Glomerular visceral epithelial cell (primary cell): ENCODE measurements at regions not wholly inside any gene's neighbourhood (a gene's known extent, or its start where the extent isn't known, plus 50 kb on each side); places are given as distances from the start of the nearest gene placed in this dataset.

Experiments
- DNase-seq: peaks from one replicate; pipeline ENCODE4 v3.0.0-alpha.2; 2016; ENCODE audit errors: extremely low spot score

GRCh38 chr4:23741681-23742191 is 148.1 kb downstream of the PPARGC1A start:
- no peak for DNase-seq

- peak; percentile 85 for DNase-seq
These were observed 152.3 kb downstream of the PPARGC1A start for GRCh38 chr4:23737571-23737970.

DNA sequence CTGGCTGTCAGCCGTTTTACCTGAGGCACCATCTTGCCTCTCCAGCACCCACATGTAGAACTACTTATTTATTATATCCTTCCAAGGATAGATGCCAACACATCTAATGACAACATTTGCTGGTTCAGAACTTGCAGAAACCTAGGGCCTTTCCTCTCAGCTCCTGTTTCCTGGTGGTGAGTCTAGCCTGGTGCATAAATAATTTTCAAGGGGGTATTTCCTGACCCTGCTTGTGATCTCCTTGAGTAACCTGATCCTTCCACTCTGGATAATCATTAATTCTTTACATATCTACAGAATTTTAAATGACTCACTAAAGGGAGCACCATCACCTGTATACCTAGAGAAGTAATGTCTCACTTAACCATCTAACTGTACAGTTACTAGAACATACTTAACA is 153.4 kb downstream of the PPARGC1A start:
- peak; percentile 57 for DNase-seq

DNA sequence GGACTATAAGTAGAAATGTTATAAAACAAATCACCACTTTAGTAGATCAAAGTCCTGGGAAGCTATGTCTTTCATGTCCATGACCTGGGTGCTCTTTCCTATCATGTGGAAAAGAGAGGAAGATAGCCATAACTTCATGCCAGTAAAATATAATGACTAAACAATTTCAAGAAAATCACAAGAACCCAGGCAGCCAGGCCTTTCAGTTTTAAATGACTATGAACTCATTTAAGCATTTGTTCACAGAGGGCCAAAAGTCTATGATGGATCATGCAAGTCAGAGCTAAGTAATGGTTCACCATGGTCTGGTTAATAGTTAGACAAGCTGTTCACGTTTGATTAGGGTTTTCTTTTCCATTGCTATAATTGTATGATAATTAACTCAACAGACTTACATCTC is 155.8 kb downstream of the PPARGC1A start:
- peak; percentile 46 for DNase-seq

- no peak for DNase-seq
These were observed 156.4 kb downstream of the PPARGC1A start for GRCh38 chr4:23733476-23733875.

DNA sequence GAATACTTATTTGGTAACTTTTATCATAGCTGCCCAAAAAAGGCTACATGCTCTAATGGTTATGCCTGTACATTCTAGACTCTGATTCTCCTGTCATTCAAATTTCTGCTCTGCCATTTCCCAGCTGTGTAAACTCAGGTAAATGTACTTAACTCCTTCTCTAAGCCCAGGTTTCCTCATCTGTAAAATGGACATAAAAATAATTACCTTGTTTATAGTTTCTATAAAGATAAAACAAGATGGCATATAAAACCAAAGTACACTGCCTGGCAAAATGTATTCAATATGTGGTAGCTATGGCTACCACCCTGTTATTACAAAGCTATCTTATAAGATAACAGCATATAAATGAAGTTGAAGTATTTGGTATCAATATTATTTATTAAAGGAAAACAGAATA is 158.8 kb downstream of the PPARGC1A start:
- DNase-seq: no peak

DNA sequence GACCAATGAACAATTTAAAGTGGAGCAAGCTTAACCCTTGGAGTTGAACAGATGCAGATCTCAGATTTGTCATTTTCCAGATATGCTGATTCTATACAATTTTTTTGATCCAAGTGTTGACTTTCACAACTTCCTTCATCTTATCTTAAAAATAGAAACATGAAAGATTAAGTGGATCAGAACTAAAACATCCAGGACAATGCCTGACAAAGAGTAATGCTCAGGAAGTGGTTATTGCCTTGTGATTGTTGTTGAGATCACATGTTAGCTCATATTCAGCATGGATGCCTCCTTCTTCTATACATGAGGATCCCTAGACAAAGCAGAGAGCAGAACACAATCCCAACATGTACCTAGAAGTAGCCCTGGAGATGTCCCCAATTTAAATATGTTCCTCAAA is 160.9 kb downstream of the PPARGC1A start:
- peak; percentile 17 for DNase-seq

DNA sequence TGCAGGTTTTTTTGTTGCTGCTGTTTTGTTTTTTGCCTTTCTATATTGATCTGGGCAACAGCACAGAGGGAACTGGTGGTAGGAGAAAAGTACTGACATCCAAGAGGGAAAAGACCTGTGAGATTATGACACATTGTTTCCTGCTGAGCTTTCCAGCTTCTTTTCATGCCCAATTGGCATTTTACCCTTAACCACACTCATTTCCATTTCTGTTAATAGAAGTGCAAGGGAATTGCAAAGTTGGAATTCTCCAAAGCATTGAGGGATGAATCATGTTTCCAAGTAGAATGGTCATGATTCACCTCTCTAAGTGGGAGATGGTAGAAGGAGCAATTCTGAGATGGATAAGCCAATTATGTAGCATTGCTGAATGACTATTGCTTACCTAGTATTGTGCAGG is 161.5 kb downstream of the PPARGC1A start:
- DNase-seq: peak; percentile 95

- DNase-seq: no peak
These were observed 169.3 kb downstream of the PPARGC1A start for GRCh38 chr4:23720556-23720955.

DNA sequence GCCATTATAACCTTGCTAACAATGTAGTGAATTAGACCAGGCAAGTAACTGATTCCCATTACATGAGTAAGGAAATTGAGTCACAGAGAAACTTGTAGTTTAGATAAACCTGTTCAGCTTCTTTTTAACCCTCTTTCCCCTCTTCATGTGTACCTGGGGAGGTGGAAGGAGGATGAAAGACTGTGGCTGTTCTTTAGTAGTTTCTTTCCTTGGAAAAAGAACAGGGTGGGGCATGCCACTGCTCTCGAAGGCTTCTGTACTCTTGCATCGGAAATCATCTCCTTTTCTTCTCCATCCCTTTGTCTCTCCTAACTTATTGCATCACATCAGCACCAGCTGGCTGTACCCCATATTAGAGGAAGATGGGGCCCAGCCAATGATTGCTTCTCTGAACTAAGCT is 171.4 kb downstream of the PPARGC1A start:
- DNase-seq: no peak

DNA sequence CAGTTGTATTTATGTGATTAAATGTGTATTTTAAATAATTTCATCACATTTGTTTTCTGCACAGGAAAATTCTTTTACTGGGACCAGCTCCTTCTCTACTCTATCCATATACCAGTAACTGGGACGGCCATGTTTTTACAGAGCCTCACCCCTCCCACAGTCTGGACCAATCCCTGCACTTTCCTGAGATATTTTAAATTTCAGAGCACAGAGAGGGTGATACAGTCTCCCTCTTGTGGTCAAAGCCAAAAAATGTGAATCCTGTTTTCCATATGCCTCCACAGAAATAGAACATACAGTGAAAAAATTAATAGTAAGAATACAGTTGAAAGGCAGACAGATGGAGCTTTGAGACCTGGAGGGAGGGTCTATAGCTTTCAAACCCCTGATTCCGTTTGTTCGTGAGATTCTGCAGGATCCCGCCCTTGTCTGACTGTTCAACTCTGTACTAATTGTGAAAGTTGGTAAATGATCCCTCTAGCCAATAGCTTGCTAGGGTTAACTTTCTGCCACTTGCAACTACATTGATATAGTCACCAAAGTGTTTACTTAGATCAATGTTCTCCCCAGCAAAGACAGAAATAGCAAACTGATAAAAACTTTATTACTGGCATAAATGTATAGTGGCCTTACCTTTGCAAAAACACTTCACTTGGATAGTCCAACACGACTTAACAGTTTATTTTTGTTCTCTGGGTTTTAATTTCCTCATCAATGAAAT is 172.2 kb downstream of the PPARGC1A start:
- no peak for DNase-seq

- no peak for DNase-seq
These were observed 179.5 kb downstream of the PPARGC1A start for GRCh38 chr4:23710298-23710697.

GRCh38 chr4:23707652-23708026 is 182.2 kb downstream of the PPARGC1A start:
- no peak for DNase-seq

DNA sequence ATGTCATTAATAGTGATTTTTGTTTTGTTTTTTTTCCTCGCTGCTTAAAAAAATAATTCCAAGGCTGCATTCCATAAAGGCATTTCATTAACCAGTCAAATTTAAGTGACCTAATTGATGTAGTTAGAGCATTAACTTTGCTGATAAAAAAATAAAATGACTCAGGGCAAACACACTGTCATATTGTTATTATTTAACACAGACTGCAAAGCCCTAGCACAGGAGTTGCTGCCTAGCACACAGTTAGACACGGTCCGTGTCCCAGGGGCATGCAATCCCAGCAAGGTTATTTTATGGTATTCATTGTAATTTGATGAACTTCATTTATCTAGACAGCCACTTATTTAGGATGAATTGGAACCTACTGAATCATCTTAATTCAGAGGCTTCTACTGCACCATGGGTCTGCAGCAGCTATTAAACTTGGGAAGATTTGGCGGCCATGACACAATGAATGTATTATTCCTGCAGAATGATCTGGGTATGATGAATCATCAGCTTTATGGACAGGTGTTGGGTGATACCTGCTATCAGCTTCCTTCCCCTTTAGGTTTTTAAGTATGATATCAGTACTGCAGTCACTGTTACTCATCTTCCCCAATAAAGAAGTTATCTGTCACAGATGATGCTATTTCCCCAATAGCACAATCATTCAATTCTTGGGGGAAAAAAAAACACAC is 182.7 kb downstream of the PPARGC1A start:
- peak; percentile 8 for DNase-seq

GRCh38 chr4:23700197-23700596 is 189.7 kb downstream of the PPARGC1A start:
- no peak for DNase-seq

DNA sequence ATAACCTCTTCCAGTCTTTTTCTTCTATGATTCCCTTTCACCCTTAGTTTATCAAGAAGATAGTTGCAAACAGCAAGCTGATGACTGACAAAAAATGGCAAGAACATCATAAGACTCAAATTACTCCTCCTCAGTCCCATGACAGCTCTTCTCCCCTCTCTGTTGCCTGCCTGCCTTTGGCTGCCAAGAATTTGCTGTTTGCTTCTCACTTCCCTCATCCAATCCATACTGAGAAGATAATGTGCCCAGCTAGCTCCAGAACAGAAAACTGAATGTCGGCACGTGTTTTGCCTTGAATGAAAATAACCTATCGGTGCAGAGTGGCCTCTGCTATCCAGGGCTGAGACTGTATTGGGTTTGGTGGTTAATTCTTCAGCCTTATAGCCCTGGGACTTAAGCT is 192.1 kb downstream of the PPARGC1A start:
- no peak for DNase-seq

- no peak for DNase-seq
These were observed 192.8 kb downstream of the PPARGC1A start for GRCh38 chr4:23697001-23697528.

- no peak for DNase-seq
These were observed 203.5 kb downstream of the PPARGC1A start for GRCh38 chr4:23686169-23686897.

- DNase-seq: no peak
These were observed 204.4 kb downstream of the PPARGC1A start for GRCh38 chr4:23685471-23685870.

GRCh38 chr4:23680671-23681518 is 209.0 kb downstream of the PPARGC1A start:
- peak; percentile 18 for DNase-seq

DNA sequence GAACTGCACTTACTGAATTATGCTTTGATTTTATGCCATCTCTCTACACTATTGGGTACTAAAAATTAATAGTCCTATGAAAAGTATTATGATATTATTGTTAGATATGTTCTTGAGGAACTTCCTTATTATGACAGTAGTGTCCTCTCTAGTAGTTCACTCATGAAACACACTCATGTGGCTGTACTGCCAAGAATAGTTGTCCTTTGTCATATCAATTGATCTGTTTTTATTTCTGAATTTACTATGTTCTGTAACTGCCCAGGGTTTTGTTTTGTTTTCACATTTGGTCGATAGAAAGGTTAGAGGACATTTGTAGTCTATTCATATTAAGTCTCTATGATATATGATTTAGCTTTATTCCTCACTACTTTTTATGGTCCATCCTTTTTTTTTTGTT is 215.2 kb downstream of the PPARGC1A start:
- DNase-seq: no peak
